Ovary (tissue), 3 donors: ENCODE measurements at regions not wholly inside any gene's neighbourhood (a gene's known extent, or its start where the extent isn't known, plus 50 kb on each side); places are given as distances from the start of the nearest gene placed in this dataset.

Experiments
- EP300 ChIP-seq: sonication (generic); formaldehyde crosslinking; IDR thresholded peaks from one replicate; pipeline ENCODE4 v1.6.1; 2017; ENCODE audit warnings: antibody characterized with exemption
- POLR2A ChIP-seq: fragments of 450-650 bp; IDR thresholded peaks from one replicate; pipeline ENCODE4 v1.6.1; 2017; ENCODE audit warnings: antibody characterized with exemption, mild to moderate bottlenecking, moderate library complexity
- TF ChIP-seq, protein P1 (sequence below), 3 donors: fragments of 450-650 bp in 2 of 3; fragments of 200-600 bp in 1 of 3; IDR thresholded peaks; one replicate each; pipeline versions ENCODE4 v1.5.1 to v1.8.0; 2016 to 2022; ENCODE audit warnings: antibody characterized with exemption in 3 of 3, mild to moderate bottlenecking in 1 of 3
- donor health status: DM: no; HTN: no; CAD: no.

GRCh38 chr4:14893713-14894112 lies 108.6 kb upstream of the CPEB2 start:
- TF ChIP-seq, protein P1, sequence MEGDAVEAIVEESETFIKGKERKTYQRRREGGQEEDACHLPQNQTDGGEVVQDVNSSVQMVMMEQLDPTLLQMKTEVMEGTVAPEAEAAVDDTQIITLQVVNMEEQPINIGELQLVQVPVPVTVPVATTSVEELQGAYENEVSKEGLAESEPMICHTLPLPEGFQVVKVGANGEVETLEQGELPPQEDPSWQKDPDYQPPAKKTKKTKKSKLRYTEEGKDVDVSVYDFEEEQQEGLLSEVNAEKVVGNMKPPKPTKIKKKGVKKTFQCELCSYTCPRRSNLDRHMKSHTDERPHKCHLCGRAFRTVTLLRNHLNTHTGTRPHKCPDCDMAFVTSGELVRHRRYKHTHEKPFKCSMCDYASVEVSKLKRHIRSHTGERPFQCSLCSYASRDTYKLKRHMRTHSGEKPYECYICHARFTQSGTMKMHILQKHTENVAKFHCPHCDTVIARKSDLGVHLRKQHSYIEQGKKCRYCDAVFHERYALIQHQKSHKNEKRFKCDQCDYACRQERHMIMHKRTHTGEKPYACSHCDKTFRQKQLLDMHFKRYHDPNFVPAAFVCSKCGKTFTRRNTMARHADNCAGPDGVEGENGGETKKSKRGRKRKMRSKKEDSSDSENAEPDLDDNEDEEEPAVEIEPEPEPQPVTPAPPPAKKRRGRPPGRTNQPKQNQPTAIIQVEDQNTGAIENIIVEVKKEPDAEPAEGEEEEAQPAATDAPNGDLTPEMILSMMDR (IDR thresholded peaks at IDR 0.05), result no peak
- TF ChIP-seq POLR2A (no peak), EP300 (no peak)
